GM12865 (cell line): ENCODE measurements at regions not wholly inside any gene's neighbourhood (a gene's known extent, or its start where the extent isn't known, plus 50 kb on each side); places are given as distances from the start of the nearest gene placed in this dataset.

Experiments used
- DNase-seq: peaks from one replicate; pipeline ENCODE4 v3.0.0; 2010; ENCODE audit warnings: low read depth
- H3K4me3 ChIP-seq: 2 replicates; pipeline ENCODE4 v1.5.1; 2011; ENCODE audit warnings: mild to moderate bottlenecking, low read depth, low read length, control low read depth
- CTCF ChIP-seq: IDR thresholded peaks from 2 replicates; pipeline ENCODE4 v1.5.1; 2011; ENCODE audit warnings: low read length, control low read depth, low read depth, inconsistent platforms; ENCODE audit not compliant: insufficient read depth; ENCODE audit errors: missing control alignments

- H3K4me3 ChIP-seq = no peak overlapping the region
- no peak for DNase-seq
- no peak for TF ChIP-seq CTCF
Measured at GRCh38 chr18:1392046-1392445, 487.4 kb downstream of the ADCYAP1 start.

GRCh38 chr18:1392865-1393734 lies 488.4 kb downstream of the ADCYAP1 start:
- no peak for TF ChIP-seq CTCF
- no peak overlapping the region for H3K4me3 ChIP-seq
- no peak for DNase-seq

GRCh38 chr18:1393929-1394328 lies 489.3 kb downstream of the ADCYAP1 start:
- H3K4me3 ChIP-seq = no peak overlapping the region
- DNase-seq = no peak
- no peak for TF ChIP-seq CTCF

GRCh38 chr18:1394426-1394825 lies 489.8 kb downstream of the ADCYAP1 start:
- no peak overlapping the region for H3K4me3 ChIP-seq
- no peak for TF ChIP-seq CTCF
- DNase-seq = no peak

GRCh38 chr18:1394966-1395365 lies 490.3 kb downstream of the ADCYAP1 start:
- H3K4me3 ChIP-seq = no peak overlapping the region
- no peak for DNase-seq
- TF ChIP-seq CTCF = no peak

GRCh38 chr18:1408376-1408775 lies 503.7 kb downstream of the ADCYAP1 start:
- no peak overlapping the region for H3K4me3 ChIP-seq
- DNase-seq = no peak
- no peak for TF ChIP-seq CTCF
